ENCODE measurements at regions not wholly inside any gene's neighbourhood (a gene's known extent, or its start where the extent isn't known, plus 50 kb on each side); places are given as distances from the start of the nearest gene placed in this dataset.
A peak's percentile ranks its signal among the peaks of the same experiment; 100 is the strongest.

DNA sequence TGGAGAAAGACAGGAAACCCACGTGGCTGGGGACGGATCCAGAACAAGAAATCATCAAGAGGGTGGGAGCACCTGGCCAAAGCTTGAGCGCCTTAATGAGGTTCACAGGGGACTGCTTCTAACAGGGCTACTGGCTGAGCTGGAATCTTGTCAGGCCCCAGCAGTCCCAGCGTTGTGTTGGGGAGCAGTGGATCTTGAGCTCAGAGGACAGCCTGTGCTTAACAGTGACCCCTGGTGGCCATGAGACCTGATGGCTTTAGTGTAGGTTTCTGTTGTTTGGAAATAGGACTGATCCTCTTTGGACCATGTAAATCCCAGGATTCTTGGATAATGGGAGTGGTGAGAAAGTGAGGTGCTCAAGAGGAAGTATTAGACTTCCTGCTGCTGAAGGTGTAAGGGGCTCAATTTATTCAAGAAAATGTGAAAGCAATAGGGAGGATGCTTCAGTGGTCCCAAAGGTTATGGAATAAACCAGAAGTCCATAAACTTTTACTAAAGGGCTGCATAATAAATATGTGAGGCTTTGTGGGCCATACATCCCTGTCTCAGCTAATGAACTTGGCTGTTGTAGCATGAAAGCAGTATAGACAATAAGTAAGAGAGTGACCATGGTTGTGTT is 216.2 kb downstream of the NFATC2 start:
- TF ChIP-seq, protein P1, sequence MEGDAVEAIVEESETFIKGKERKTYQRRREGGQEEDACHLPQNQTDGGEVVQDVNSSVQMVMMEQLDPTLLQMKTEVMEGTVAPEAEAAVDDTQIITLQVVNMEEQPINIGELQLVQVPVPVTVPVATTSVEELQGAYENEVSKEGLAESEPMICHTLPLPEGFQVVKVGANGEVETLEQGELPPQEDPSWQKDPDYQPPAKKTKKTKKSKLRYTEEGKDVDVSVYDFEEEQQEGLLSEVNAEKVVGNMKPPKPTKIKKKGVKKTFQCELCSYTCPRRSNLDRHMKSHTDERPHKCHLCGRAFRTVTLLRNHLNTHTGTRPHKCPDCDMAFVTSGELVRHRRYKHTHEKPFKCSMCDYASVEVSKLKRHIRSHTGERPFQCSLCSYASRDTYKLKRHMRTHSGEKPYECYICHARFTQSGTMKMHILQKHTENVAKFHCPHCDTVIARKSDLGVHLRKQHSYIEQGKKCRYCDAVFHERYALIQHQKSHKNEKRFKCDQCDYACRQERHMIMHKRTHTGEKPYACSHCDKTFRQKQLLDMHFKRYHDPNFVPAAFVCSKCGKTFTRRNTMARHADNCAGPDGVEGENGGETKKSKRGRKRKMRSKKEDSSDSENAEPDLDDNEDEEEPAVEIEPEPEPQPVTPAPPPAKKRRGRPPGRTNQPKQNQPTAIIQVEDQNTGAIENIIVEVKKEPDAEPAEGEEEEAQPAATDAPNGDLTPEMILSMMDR (IDR thresholded peaks at IDR 0.05; ENCODE audit: insufficient read depth, low read depth, low read length, missing control alignments): peak; percentile 74
- no peak overlapping the region for H3K4me3 ChIP-seq (ENCODE audit: low read length)
- peak; percentile 59 for DNase-seq (ENCODE audit: low read depth)

- TF ChIP-seq, protein P1 (IDR thresholded peaks at IDR 0.05; ENCODE audit: insufficient read depth, low read depth, low read length, missing control alignments): no peak
- DNase-seq (ENCODE audit: low read depth): no peak
- H3K4me3 ChIP-seq (ENCODE audit: low read length): no peak overlapping the region
Measured at GRCh38 chr20:51322164-51322707, 220.3 kb downstream of the NFATC2 start.

- no peak overlapping the region for H3K4me3 ChIP-seq (ENCODE audit: low read length)
- no peak for DNase-seq (ENCODE audit: low read depth)
Measured at GRCh38 chr20:51321343-51322163, 221.0 kb downstream of the NFATC2 start.

GRCh38 chr20:51319522-51319921 is 223.0 kb downstream of the NFATC2 start:
- no peak overlapping the region for H3K4me3 ChIP-seq (ENCODE audit: low read length)
- DNase-seq (ENCODE audit: low read depth): no peak
- TF ChIP-seq, protein P1 (IDR thresholded peaks at IDR 0.05; ENCODE audit: insufficient read depth, low read depth, low read length, missing control alignments): no peak

More at GRCh38 chr20:51321343-51322163, 221.0 kb downstream of the NFATC2 start:
- TF ChIP-seq, protein P1 (IDR thresholded peaks at IDR 0.05; ENCODE audit: insufficient read depth, low read depth, low read length, missing control alignments): no peak

- no peak for DNase-seq (ENCODE audit: low read depth)
- TF ChIP-seq, protein P1 (IDR thresholded peaks at IDR 0.05; ENCODE audit: insufficient read depth, low read depth, low read length, missing control alignments): peak; percentile 40
- no peak overlapping the region for H3K4me3 ChIP-seq (ENCODE audit: low read length)
Measured at GRCh38 chr20:51318058-51318949, 224.2 kb downstream of the NFATC2 start.

- no peak for DNase-seq (ENCODE audit: low read depth)
- no peak overlapping the region for H3K4me3 ChIP-seq (ENCODE audit: low read length)
- TF ChIP-seq, protein P1 (IDR thresholded peaks at IDR 0.05; ENCODE audit: insufficient read depth, low read depth, low read length, missing control alignments): no peak
Measured at GRCh38 chr20:51315390-51315789, 227.1 kb downstream of the NFATC2 start.

Data from epithelial cell of esophagus (primary cell).